IMR-90 (cell line): ENCODE measurements at regions not wholly inside any gene's neighbourhood (a gene's known extent, or its start where the extent isn't known, plus 50 kb on each side); places are given as distances from the start of the nearest gene placed in this dataset.

Experiments
- ATAC-seq: fragments of 200-7000 bp; cut with Tn5 transposase; 2 replicates; pipeline ENCODE4 v1.9.1; 2020; ENCODE audit warnings: low read depth, mild to moderate bottlenecking, moderate library complexity
- BruUV-seq: library from RNA; stranded (reverse); fragments of 400-500 nt; replicated peaks from 2 replicates; lab custom pipeline; 2021; lab: Mats Ljungman, UMichigan
- CTCF ChIA-PET: fragments of 300-600 bp; formaldehyde crosslinking; extraction: SDS; loops from one replicate; lab custom pipeline; 2021; ENCODE audit warnings: antibody characterized with exemption; lab: Yijun Ruan, JAX
- POLR2A ChIA-PET: fragments of 300-600 bp; sonication (Branson Sonifier 250); formaldehyde crosslinking; loops from one replicate; lab custom pipeline; 2022; ENCODE audit warnings: antibody characterized with exemption; ENCODE audit not compliant: unreplicated experiment; lab: Charles Lee
- DNase-seq: peaks from one replicate; pipeline ENCODE4 v3.0.0; 2013
- H2AFZ ChIP-seq: replicated peaks from 2 replicates; pipeline ENCODE3; 2013; ENCODE audit warnings: low read length, mild to moderate bottlenecking; ENCODE audit not compliant: poor library complexity
- H2AK5ac ChIP-seq: 2 replicates; pipeline ENCODE4 v1.6.1; 2013; ENCODE audit warnings: low read depth, low read length, inconsistent platforms
- H2AK9ac ChIP-seq: replicated peaks from 2 replicates; pipeline ENCODE3; 2013; ENCODE audit warnings: mild to moderate bottlenecking, low read depth, low read length, moderate library complexity; ENCODE audit not compliant: poor library complexity
- H2BK120ac ChIP-seq: 2 replicates; pipeline ENCODE4 v1.6.1; 2013; ENCODE audit warnings: low read depth, low read length, inconsistent platforms
- H2BK15ac ChIP-seq: 3 replicates; pipeline ENCODE4 v1.6.1; 2013; ENCODE audit warnings: low read depth, low read length, inconsistent platforms
- H2BK20ac ChIP-seq: 2 replicates; pipeline ENCODE4 v1.6.1; 2013; ENCODE audit warnings: low read depth, mild to moderate bottlenecking, inconsistent platforms, low read length, moderate library complexity
- H2BK5ac ChIP-seq: 2 replicates; pipeline ENCODE4 v1.6.1; 2013; ENCODE audit warnings: mild to moderate bottlenecking, low read depth, low read length, inconsistent platforms; ENCODE audit not compliant: poor library complexity, severe bottlenecking
- H3K14ac ChIP-seq: replicated peaks from 2 replicates; pipeline ENCODE4 v1.6.1; 2013; ENCODE audit warnings: low read depth, low read length, inconsistent platforms
- H3K18ac ChIP-seq: 2 replicates; pipeline ENCODE4 v1.6.1; 2013; ENCODE audit warnings: low read depth, low read length, control low read depth
- H3K23ac ChIP-seq: 2 replicates; pipeline ENCODE4 v1.6.1; 2013; ENCODE audit warnings: low read depth, low read length, inconsistent platforms
- H3K27ac ChIP-seq: 2 replicates; pipeline ENCODE4 v1.5.1; 2013; ENCODE audit warnings: mild to moderate bottlenecking, control low read depth, low read length; ENCODE audit not compliant: insufficient read depth
- H3K27me3 ChIP-seq: 2 replicates; pipeline ENCODE4 v1.6.1; 2013; ENCODE audit warnings: low read length; ENCODE audit not compliant: control insufficient read depth, insufficient read depth
- H3K36me3 ChIP-seq: 2 replicates; pipeline ENCODE4 v1.6.1; 2013; ENCODE audit warnings: low read length, mixed read lengths; ENCODE audit not compliant: control insufficient read depth, insufficient read depth
- H3K4ac ChIP-seq: 2 replicates; pipeline ENCODE4 v1.6.1; 2013; ENCODE audit warnings: low read depth, low read length, inconsistent platforms
- H3K4me1 ChIP-seq: 2 replicates; pipeline ENCODE4 v1.6.1; 2013; ENCODE audit warnings: low read length, mixed read lengths; ENCODE audit not compliant: control insufficient read depth, insufficient read depth
- H3K4me2 ChIP-seq: 2 replicates; pipeline ENCODE4 v1.6.1; 2013; ENCODE audit warnings: low read depth, mild to moderate bottlenecking, control low read depth, low read length, moderate library complexity
- H3K4me3 ChIP-seq: 2 replicates; pipeline ENCODE4 v1.5.1; 2013; ENCODE audit warnings: low read depth, mild to moderate bottlenecking, control low read depth, low read length, moderate library complexity; ENCODE audit not compliant: insufficient read depth
- H3K56ac ChIP-seq: 2 replicates; pipeline ENCODE4 v1.6.1; 2013; ENCODE audit warnings: low read length, inconsistent platforms; ENCODE audit not compliant: insufficient read depth; ENCODE audit errors: extremely low read depth
- H3K79me1 ChIP-seq, 2 experiments: 2 replicates each; pipeline ENCODE4 v1.6.1; 2013; ENCODE audit warnings: low read length in 2 of 2, inconsistent platforms in 1 of 2, low read depth in 1 of 2
- H3K9ac ChIP-seq: 2 replicates; pipeline ENCODE4 v1.6.1; 2013; ENCODE audit warnings: low read depth, low read length, control low read depth
- H3K9me1 ChIP-seq: 2 replicates; pipeline ENCODE4 v1.6.1; 2013; ENCODE audit warnings: low read length, inconsistent platforms; ENCODE audit not compliant: insufficient read depth
- H3K9me3 ChIP-seq: 2 replicates; pipeline ENCODE4 v1.6.1; 2013; ENCODE audit warnings: low read length; ENCODE audit not compliant: control insufficient read depth, insufficient read depth
- H4K20me1 ChIP-seq: 2 replicates; pipeline ENCODE4 v1.6.1; 2013; ENCODE audit warnings: low read length, inconsistent platforms; ENCODE audit not compliant: insufficient read depth
- H4K5ac ChIP-seq: 2 replicates; pipeline ENCODE4 v1.6.1; 2013; ENCODE audit warnings: mild to moderate bottlenecking, low read depth, low read length, control low read depth
- H4K8ac ChIP-seq, 2 experiments: 2 replicates each; pipeline ENCODE4 v1.6.1; 2013; ENCODE audit warnings: low read depth in 2 of 2, low read length in 2 of 2, control low read depth in 1 of 2, inconsistent platforms in 1 of 2
- H4K91ac ChIP-seq: 2 replicates; pipeline ENCODE4 v1.6.1; 2013; ENCODE audit warnings: low read depth, low read length, inconsistent platforms; ENCODE audit not compliant: insufficient read depth
- BHLHE40 ChIP-seq: fragments of 150-350 bp; IDR thresholded peaks from 2 replicates; pipeline ENCODE4 v1.6.1; 2016; ENCODE audit warnings: mild to moderate bottlenecking, low read depth, low read length
- CEBPB ChIP-seq: IDR thresholded peaks from 2 replicates; pipeline ENCODE4 v1.6.1; 2012; ENCODE audit warnings: low read depth, low read length, improper control_type of control experiment
- CHD1 ChIP-seq: IDR thresholded peaks from 2 replicates; pipeline ENCODE4 v1.6.1; 2012; ENCODE audit warnings: low read depth, low read length, improper control_type of control experiment
- FOS ChIP-seq: fragments of 150-350 bp; IDR thresholded peaks from 2 replicates; pipeline ENCODE4 v1.6.1; 2016; ENCODE audit warnings: low read depth, low read length
- MAFK ChIP-seq: IDR thresholded peaks from 2 replicates; pipeline ENCODE4 v1.6.1; 2012; ENCODE audit warnings: low read depth, low read length, improper control_type of control experiment
- MAZ ChIP-seq: IDR thresholded peaks from 2 replicates; pipeline ENCODE4 v1.6.1; 2012; ENCODE audit warnings: low read depth, mild to moderate bottlenecking, low read length, improper control_type of control experiment, moderate library complexity, borderline replicate concordance
- MXI1 ChIP-seq: IDR thresholded peaks from 2 replicates; pipeline ENCODE4 v1.6.1; 2012; ENCODE audit warnings: low read depth, mild to moderate bottlenecking, low read length, moderate library complexity, borderline replicate concordance
- POLR2A ChIP-seq: IDR thresholded peaks from 2 replicates; pipeline ENCODE4 v1.6.1; 2012; ENCODE audit warnings: mild to moderate bottlenecking, low read depth, low read length
- RAD21 ChIP-seq: IDR thresholded peaks from 2 replicates; pipeline ENCODE4 v1.6.1; 2012; ENCODE audit warnings: low read length, improper control_type of control experiment
- RFX5 ChIP-seq: IDR thresholded peaks from 2 replicates; pipeline ENCODE4 v1.8.0; 2012; ENCODE audit warnings: low read depth, mild to moderate bottlenecking, low read length, moderate library complexity
- WGBS, 2 experiments: methylation state at CpG; one replicate each; pipeline versions ENCODE4 v1.1.5 to v1.1.7; 2013; ENCODE audit warnings: missing lambda C conversion rate in 2 of 2; ENCODE audit not compliant: insufficient read length in 1 of 2; ENCODE audit errors: extremely low coverage in 2 of 2; 5-methylcytosine and 5-hydroxymethylcytosine counted together
- dilution Hi-C: fragments of 300-500 bp; cut with HindIII; formaldehyde crosslinking; loops from one replicate; pipeline ENCODE4 v1.14.3; 2018; ENCODE audit warnings: low sequenced_read_pairs; ENCODE audit not compliant: unreplicated experiment
- in situ Hi-C: fragments of 300-500 bp; cut with MboI; formaldehyde crosslinking; loops from 3 replicates; pipeline ENCODE4 v1.14.3; 2019; ENCODE audit warnings: low sequenced_read_pairs, inconsistent platforms, mixed read lengths
- intact Hi-C: fragments of 100-400 bp; cut with micrococcal nuclease; formaldehyde crosslinking; loops from 2 replicates; pipeline ENCODE4 v1.10.0; 2022
- TF ChIP-seq, protein P1 (sequence below): fragments of 150-350 bp; IDR thresholded peaks from 2 replicates; pipeline ENCODE4 v1.6.1; 2017; ENCODE audit warnings: mild to moderate bottlenecking, antibody characterized with exemption, low read length, low read depth
- TF ChIP-seq, protein P2 (sequence below): fragments of 150-350 bp; IDR thresholded peaks from 2 replicates; pipeline ENCODE4 v1.6.1; 2016; ENCODE audit warnings: low read depth, mild to moderate bottlenecking, low read length, moderate library complexity, borderline replicate concordance

DNA sequence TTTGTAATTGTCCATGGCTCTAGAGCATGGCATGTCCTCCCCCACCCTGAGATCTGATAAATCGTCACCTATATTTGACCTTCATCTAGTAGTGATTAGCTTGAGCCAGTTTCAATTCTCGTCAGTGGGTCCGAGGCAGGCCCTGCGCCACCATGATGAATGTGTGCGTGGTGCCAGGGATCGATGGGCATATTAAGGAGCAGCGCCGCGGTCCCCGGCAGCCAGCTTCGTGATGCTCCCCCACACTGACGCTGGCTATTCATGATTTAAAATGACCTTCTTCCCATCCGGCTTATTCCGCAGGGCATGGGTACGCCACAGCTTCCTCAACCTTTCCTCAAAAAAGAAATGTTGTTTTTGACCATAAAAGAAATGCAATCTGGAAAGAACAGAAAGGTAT lies 68.0 kb downstream of the SLC25A47 start:
- H3K56ac ChIP-seq, result no peak overlapping the region
- no peak overlapping the region for H2AFZ ChIP-seq
- H3K27me3 ChIP-seq, result no peaks in the 10 kb centered on the region
- 0 out of 2 replicates have a peak overlapping the region, but pooled peaks have one; percentile 1 for H2BK120ac ChIP-seq
- no peak overlapping the region for H3K4me2 ChIP-seq
- H3K4me1 ChIP-seq, result peaks cover 31% of the 10 kb centered on the region
- H3K36me3 ChIP-seq, result no peaks in the 10 kb centered on the region
- BruUV-seq, result no TSS peak
- no peak overlapping the region; the same call in 1 of the 2 replicates for H3K27ac ChIP-seq
- POLR2A ChIA-PET, result no interaction called here
- H3K4ac ChIP-seq, result no peak overlapping the region
- H3K9me1 ChIP-seq, result peaks cover 23% of the 10 kb centered on the region
- no peak for DNase-seq
- TF ChIP-seq, protein P1, sequence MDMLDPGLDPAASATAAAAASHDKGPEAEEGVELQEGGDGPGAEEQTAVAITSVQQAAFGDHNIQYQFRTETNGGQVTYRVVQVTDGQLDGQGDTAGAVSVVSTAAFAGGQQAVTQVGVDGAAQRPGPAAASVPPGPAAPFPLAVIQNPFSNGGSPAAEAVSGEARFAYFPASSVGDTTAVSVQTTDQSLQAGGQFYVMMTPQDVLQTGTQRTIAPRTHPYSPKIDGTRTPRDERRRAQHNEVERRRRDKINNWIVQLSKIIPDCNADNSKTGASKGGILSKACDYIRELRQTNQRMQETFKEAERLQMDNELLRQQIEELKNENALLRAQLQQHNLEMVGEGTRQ, result no peak
- TF ChIP-seq, protein P2, sequence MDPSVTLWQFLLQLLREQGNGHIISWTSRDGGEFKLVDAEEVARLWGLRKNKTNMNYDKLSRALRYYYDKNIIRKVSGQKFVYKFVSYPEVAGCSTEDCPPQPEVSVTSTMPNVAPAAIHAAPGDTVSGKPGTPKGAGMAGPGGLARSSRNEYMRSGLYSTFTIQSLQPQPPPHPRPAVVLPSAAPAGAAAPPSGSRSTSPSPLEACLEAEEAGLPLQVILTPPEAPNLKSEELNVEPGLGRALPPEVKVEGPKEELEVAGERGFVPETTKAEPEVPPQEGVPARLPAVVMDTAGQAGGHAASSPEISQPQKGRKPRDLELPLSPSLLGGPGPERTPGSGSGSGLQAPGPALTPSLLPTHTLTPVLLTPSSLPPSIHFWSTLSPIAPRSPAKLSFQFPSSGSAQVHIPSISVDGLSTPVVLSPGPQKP, result no peak
- TF ChIP-seq FOS, result no peak
- TF ChIP-seq POLR2A, result no peak
- no peak for TF ChIP-seq RFX5
- no peak for TF ChIP-seq MAFK
- no peak for TF ChIP-seq CEBPB
- TF ChIP-seq CHD1, result no peak
- TF ChIP-seq RAD21, result no peak
- no peak for TF ChIP-seq MAZ
- no peak for TF ChIP-seq MXI1
- TF ChIP-seq BHLHE40, result no peak
- H4K5ac ChIP-seq, result no peak overlapping the region; the same call in 1 of the 2 replicates
- H3K18ac ChIP-seq, result no peak overlapping the region; the same call in 1 of the 2 replicates
- no peak overlapping the region; the same call in 1 of the 2 replicates for H3K23ac ChIP-seq
- 81% methylated on average over 5 of the region's 15 CpGs; no CpG with 5 or more reads in 1 of the 2 experiments for whole genome bisulfite sequencing, 2 experiments
- in situ Hi-C loops (no loop called here), intact Hi-C loops (no loop called here), dilution Hi-C loops (no loop called here)
- no peak overlapping the region for H4K91ac ChIP-seq
- H4K20me1 ChIP-seq, result peaks cover 24% of the 10 kb centered on the region
- no peak overlapping the region for H3K9ac ChIP-seq
- no peak overlapping the region for H2BK15ac ChIP-seq
- no peak overlapping the region for H2BK20ac ChIP-seq
- CTCF ChIA-PET, result interaction anchor here (0.9 kb wide), 2 partner anchors 27 to 255 kb away, joined by 3 read pairs; no protein-coding TSS in a partner anchor
- no peak overlapping the region for H3K14ac ChIP-seq
- no peak overlapping the region; a peak in 1 of 4 replicates for H4K8ac ChIP-seq
- H2AK5ac ChIP-seq, result peak overlapping the region; percentile 38; the same call in 1 of the 2 replicates
- H2BK5ac ChIP-seq, result no peak overlapping the region
- H3K9me3 ChIP-seq, result no peaks in the 10 kb centered on the region
- peaks cover 35 to 55% of the 10 kb centered on the region in 2 experiments for H3K79me1 ChIP-seq
- no peak for ATAC-seq
- H3K4me3 ChIP-seq, result no peak overlapping the region
- H2AK9ac ChIP-seq, result no peak overlapping the region
